GM12865 (cell line): ENCODE measurements at regions not wholly inside any gene's neighbourhood (a gene's known extent, or its start where the extent isn't known, plus 50 kb on each side); places are given as distances from the start of the nearest gene placed in this dataset.
A peak's percentile ranks its signal among the peaks of the same experiment; 100 is the strongest.

ENCODE experiments used
- DNase-seq: peaks from one replicate; pipeline ENCODE4 v3.0.0; 2010; ENCODE audit warnings: low read depth
- H3K4me3 ChIP-seq: 2 replicates; pipeline ENCODE4 v1.5.1; 2011; ENCODE audit warnings: mild to moderate bottlenecking, low read depth, low read length, control low read depth
- TF ChIP-seq, protein P1 (sequence below): IDR thresholded peaks from 2 replicates; pipeline ENCODE4 v1.5.1; 2011; ENCODE audit warnings: low read length, control low read depth, low read depth, inconsistent platforms; ENCODE audit not compliant: insufficient read depth; ENCODE audit errors: missing control alignments

DNA sequence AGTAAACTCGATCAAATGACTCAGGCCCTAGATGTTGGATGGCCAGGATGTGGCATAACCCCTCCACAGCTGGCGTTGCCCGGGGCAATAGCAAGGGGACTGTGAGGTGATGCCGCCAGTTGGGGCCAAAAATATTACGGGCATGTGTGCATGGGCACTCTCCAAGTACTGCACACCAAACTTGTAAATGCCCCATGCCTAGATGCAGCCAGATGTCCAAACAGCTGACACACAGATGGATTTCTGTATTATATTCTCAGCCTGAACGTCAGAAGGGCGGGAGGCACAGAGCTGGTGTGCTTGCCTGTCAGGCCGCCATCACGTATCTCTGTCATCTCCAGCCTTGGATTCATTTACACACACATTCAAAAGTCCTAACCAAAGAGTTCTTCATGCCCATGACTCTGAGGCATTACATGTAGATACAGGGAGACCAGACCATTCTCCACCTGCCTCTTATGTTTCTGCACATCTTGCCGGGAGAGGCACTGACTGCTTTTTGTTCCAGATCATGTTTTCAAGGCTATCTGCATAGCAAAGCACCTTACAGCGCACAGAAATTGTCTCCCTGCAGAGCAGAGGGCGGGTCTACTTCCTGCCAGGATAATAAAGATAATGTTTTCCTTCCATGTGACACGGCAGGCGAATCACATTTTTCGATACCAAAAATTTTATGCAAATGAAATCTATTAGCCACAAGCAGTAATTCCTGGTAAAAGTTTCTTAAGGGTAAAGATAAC lies 200.9 kb upstream of the ADAMTS16 start:
- TF ChIP-seq, protein P1, sequence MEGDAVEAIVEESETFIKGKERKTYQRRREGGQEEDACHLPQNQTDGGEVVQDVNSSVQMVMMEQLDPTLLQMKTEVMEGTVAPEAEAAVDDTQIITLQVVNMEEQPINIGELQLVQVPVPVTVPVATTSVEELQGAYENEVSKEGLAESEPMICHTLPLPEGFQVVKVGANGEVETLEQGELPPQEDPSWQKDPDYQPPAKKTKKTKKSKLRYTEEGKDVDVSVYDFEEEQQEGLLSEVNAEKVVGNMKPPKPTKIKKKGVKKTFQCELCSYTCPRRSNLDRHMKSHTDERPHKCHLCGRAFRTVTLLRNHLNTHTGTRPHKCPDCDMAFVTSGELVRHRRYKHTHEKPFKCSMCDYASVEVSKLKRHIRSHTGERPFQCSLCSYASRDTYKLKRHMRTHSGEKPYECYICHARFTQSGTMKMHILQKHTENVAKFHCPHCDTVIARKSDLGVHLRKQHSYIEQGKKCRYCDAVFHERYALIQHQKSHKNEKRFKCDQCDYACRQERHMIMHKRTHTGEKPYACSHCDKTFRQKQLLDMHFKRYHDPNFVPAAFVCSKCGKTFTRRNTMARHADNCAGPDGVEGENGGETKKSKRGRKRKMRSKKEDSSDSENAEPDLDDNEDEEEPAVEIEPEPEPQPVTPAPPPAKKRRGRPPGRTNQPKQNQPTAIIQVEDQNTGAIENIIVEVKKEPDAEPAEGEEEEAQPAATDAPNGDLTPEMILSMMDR = no peak

DNA sequence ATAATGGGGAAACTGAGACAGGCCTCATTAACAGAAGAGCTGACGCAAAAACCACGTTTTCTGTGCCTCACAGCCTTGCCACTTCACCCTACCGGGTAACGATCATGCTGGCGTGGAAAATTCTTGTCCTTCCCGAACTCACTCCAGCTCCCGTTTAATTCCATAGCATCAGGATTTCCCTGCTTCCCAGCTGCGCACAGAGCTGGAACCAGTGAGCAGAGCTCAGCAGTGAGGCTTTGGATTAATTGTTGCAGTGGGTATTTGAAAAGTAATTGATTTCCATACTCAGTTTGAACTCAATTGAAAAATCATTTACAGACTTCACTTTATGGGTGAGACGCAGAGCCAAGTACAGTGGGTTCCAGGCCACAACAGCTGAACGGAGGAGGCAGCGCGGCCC lies 199.0 kb upstream of the ADAMTS16 start:
- DNase-seq = no peak
- H3K4me3 ChIP-seq = no peak overlapping the region
- TF ChIP-seq, protein P1 = no peak

More for the DNA sequence above, 200.9 kb upstream of the ADAMTS16 start:
- DNase-seq = no peak
- no peak overlapping the region for H3K4me3 ChIP-seq

- H3K4me3 ChIP-seq = no peak overlapping the region
- peak; percentile 11 for DNase-seq
- TF ChIP-seq, protein P1 = peak; percentile 80
Observed at GRCh38 chr5:4941957-4942830, 197.9 kb upstream of the ADAMTS16 start.

DNA sequence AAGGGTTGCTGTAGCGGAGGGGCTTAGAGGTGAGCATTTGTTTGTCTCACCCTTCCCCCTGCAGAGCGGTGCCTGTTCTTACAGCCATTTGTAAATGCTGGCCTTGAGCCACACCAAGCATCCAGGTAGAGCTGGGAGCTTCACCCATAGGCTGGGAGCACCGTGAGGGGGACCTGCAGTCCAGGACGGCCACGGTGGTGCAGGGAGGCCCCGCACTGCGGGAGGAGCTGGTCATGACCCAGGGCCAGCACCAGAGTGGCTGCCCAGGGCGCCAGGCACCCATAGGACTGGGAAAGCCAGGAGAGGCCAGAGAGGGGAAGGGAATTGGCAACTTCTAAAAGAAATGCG lies 197.3 kb upstream of the ADAMTS16 start:
- TF ChIP-seq, protein P1 = no peak
- no peak for DNase-seq
- H3K4me3 ChIP-seq = no peak overlapping the region

DNA sequence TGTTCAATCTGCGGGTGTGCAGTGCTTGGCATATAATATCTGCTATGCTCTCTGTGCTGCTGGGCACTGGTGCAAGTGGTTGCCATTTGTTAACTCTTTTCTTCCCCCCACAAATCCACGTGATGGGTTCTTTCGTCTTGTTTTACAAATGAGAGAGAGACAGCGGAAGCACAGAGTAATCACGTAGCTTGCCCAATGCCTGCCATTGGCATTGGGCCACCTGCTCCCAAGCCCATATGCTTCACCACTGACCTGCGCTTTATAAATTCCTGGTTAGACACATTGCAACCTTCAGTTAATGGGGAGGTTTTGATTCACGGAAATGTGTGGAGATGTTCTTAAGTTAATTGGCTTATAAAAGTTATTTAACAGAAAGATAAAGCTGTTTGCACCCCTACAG lies 194.8 kb upstream of the ADAMTS16 start:
- no peak for DNase-seq
- TF ChIP-seq, protein P1 = no peak
- no peak overlapping the region for H3K4me3 ChIP-seq

DNA sequence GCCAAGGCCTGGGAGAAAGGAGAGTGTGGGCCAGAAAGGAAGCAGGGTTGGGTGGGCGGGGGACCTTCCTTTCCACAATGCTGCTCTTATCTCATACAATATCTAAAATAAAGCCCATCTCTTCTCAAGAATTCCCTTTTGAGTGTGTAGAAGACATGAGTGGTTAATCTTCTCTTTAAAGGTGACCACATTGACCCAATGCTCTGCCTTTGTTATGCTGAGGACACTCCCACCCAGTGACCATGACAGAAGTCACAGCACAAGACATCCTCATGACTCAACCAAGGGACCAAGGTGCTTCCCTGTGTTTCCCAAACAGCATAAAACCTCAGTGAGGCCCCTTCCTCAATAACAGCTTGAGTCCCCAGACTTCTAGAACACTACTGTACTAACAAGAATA lies 193.0 kb upstream of the ADAMTS16 start:
- TF ChIP-seq, protein P1 = no peak
- no peak overlapping the region for H3K4me3 ChIP-seq
- DNase-seq = no peak
